SK-N-SH (cell line): ENCODE measurements at regions not wholly inside any gene's neighbourhood (a gene's known extent, or its start where the extent isn't known, plus 50 kb on each side); places are given as distances from the start of the nearest gene placed in this dataset.

Source experiments
- TF ChIP-seq, protein P1 (sequence below): fragments of 200-600 bp; sonication (generic); IDR thresholded peaks from 2 replicates; pipeline ENCODE4 v1.6.1; 2017; ENCODE audit warnings: antibody characterized with exemption, mild to moderate bottlenecking, moderate library complexity
- TF ChIP-seq, protein P2 (sequence below): IDR thresholded peaks from 2 replicates; pipeline ENCODE4 v1.6.1; 2012; ENCODE audit warnings: mild to moderate bottlenecking, low read depth, low read length, moderate library complexity

GRCh38 chr2:126325202-126325601 lies 330.8 kb upstream of the GYPC start:
- TF ChIP-seq, protein P1, sequence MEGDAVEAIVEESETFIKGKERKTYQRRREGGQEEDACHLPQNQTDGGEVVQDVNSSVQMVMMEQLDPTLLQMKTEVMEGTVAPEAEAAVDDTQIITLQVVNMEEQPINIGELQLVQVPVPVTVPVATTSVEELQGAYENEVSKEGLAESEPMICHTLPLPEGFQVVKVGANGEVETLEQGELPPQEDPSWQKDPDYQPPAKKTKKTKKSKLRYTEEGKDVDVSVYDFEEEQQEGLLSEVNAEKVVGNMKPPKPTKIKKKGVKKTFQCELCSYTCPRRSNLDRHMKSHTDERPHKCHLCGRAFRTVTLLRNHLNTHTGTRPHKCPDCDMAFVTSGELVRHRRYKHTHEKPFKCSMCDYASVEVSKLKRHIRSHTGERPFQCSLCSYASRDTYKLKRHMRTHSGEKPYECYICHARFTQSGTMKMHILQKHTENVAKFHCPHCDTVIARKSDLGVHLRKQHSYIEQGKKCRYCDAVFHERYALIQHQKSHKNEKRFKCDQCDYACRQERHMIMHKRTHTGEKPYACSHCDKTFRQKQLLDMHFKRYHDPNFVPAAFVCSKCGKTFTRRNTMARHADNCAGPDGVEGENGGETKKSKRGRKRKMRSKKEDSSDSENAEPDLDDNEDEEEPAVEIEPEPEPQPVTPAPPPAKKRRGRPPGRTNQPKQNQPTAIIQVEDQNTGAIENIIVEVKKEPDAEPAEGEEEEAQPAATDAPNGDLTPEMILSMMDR = no peak
- TF ChIP-seq, protein P2, sequence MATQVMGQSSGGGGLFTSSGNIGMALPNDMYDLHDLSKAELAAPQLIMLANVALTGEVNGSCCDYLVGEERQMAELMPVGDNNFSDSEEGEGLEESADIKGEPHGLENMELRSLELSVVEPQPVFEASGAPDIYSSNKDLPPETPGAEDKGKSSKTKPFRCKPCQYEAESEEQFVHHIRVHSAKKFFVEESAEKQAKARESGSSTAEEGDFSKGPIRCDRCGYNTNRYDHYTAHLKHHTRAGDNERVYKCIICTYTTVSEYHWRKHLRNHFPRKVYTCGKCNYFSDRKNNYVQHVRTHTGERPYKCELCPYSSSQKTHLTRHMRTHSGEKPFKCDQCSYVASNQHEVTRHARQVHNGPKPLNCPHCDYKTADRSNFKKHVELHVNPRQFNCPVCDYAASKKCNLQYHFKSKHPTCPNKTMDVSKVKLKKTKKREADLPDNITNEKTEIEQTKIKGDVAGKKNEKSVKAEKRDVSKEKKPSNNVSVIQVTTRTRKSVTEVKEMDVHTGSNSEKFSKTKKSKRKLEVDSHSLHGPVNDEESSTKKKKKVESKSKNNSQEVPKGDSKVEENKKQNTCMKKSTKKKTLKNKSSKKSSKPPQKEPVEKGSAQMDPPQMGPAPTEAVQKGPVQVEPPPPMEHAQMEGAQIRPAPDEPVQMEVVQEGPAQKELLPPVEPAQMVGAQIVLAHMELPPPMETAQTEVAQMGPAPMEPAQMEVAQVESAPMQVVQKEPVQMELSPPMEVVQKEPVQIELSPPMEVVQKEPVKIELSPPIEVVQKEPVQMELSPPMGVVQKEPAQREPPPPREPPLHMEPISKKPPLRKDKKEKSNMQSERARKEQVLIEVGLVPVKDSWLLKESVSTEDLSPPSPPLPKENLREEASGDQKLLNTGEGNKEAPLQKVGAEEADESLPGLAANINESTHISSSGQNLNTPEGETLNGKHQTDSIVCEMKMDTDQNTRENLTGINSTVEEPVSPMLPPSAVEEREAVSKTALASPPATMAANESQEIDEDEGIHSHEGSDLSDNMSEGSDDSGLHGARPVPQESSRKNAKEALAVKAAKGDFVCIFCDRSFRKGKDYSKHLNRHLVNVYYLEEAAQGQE = no peak
